HG02840 (cell line): ENCODE measurements at regions not wholly inside any gene's neighbourhood (a gene's known extent, or its start where the extent isn't known, plus 50 kb on each side); places are given as distances from the start of the nearest gene placed in this dataset.

Experiments
- ATAC-seq: cut with Tn5 transposase; IDR thresholded peaks from one replicate; pipeline ENCODE4 v1.9.1; 2021; ENCODE audit warnings: mild to moderate bottlenecking, moderate library complexity, moderate number of reproducible peaks; ENCODE audit not compliant: unreplicated experiment, low FRiP score

DNA sequence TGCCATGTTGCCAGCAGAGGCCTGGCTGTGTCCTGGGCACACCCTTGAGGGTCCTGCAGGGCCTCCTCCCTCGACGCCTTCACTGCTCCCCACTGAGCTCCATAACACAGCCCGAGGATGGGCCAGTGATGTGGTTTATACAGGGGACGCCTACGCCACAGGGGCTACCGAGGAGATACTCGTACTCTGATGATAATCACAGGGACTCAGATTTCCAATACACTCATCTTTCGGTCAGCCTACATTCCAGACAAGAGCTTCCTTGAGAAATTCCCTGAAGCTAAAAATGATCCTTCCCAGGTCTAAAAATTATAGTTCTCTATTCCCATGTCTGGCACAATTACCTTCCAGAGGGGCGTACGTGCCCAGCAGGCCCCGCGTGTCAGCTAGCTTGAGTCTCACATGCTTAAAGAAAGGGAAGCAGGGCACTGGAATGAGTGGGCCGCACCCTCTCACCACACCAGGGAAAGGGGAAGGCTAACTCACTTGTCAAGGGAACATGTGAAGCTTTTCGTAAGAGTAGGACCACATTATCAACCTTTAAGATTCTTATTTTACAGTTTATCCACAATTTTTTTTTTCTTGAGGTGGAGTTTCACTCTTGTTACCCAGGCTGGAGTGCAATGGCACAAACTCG is 159.5 kb upstream of the NDUFV2 start:
- ATAC-seq: no peak

DNA sequence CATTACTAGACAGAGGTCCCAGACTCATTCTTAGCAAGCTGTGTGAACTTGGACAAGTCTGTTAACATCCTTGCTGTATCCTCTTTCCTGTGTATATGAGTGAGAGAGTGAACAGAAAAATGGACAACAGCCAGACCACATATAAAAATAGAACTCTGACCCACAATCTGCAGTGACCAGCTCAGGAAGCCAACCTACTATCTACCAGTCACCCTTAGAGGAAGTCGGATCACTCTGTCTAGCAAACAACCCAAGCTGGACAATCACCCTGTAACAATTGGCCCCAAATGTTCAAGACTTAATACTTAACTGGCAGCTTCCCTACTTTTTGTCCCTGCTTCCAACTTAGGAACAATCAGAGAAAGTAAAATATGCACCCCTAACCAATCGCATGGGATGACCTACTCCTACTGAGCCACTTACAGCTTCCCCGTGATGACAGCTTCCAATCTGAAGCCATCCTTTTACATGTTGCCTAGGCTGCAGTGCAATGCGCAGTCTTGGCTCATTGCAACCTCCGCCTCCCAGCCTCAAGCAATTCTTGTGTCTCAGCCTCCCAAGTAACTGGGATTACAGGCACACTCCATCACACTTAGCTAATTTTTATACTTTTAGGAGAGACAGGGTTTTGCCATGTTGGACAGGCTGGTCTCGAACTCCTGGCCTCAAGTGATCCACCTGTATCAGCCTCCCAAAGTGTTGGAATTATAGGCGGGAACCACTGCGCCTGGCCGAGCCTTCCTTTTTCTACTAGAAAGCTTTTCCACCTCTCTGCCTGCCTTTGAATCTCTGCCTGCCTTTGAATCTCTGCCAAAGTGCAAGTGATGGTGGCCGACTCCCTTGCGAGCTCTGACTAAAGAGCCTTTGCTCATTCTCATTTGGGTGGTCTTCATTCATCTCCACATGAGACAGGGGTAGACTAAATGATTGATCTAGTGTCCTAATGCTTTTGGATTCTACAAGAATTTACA is 158.3 kb upstream of the NDUFV2 start:
- no peak for ATAC-seq

DNA sequence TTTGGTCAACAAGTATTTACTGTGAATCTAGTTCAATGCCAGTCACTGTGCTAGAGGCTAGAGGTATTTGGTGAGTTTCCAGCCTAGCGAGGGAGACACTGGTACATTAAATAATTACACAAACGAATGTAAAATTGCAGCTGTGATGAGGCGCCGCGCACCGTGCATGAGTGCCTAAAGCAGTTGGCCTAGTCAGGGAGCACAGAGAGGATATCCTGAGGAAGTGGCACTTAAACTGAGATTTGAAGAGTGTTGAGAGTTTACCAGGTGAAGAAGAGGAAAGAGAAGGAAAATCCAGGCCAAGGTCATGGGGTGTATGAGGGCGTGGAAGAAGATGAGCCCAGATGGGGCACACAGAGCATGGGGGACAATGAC is 157.6 kb upstream of the NDUFV2 start:
- no peak for ATAC-seq

DNA sequence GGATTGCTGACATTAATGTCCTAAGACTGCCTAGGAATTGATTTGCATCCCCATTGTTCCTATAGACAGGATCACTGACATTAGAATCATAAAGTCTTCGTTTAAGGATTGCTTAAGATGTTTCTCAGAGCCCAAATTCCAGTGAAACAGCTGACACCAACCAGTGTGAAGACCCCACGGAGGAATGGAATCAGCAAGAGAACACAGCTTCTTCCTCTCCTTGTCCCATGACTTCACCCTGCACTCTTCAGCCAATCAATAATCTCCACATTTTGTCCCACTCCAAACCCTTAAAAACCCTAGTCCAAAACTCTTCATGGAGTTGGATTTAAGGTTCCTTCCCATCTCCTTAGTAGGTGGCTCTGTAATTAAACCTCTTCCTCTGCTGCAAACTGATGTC is 157.0 kb upstream of the NDUFV2 start:
- ATAC-seq: no peak

DNA sequence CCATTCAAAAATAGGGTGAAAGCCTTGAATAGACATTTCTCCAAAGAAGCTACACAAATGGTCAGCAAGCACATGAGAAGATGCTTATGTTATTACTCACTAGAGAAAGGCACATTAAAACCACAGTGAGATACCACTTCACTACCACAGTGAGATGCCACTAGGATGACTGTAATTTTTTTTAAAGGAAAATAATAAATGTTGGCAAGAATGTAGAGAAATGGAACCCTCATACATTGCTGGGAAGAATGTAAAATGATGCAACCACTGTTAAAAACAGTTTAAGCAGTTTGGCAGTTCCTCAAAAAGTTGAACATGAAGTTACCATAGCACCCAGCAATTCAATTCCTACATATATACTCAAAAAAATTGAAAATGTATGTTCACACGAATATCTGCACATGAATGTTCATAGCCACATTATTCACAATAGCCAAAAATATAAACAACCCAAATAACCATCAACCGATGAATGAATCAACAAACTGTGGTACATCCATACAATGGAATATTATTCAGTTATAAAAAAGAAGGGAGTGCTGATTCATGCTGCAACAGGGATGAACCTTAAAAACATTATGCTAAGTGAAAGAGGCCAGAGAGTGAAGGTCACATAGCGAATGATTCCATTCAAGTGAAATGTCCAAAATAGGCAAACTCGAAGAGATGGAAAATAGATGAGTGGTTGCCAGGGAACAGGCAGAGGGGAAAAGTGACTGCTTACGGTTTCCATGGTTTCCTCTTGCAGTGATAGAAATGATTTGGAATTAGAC is 156.2 kb upstream of the NDUFV2 start:
- no peak for ATAC-seq

DNA sequence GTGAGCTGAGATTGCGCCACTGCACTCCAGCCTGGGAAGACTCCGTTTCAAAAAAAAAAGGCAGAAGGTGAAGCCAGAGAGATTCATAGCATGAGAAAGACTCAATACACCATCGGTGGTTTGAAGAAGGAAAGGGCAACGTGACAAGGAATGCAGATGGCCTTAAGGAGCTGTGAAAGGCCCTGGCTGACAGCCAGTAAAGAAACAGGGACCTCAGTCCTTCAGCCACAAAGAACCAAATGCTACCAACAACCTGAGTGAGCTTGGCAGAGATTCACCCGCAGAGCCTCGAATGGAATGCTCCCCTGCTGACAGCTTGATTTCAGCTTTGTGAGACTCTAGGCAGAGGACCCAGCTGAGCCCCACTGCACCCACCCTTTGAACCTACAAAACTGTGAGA is 154.9 kb upstream of the NDUFV2 start:
- ATAC-seq: no peak

DNA sequence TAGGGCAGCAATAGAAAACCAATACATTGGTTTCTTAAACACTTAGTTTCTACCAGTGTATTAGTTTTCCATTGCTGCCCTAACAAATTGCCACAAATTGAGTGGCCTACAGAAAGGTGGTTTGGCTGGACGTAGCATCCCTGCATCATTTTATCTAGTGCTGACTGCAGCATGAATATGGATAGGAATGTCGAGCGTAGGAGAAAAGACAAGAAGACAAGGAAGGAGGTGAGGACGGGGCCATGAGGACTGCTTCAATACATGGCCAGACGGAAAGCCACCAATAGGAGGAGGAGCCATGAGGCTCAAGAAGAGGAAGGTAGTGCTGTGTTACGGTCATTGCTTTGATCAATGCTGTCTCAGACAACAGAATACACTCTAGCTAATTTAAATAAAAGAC is 154.5 kb upstream of the NDUFV2 start:
- no peak for ATAC-seq

DNA sequence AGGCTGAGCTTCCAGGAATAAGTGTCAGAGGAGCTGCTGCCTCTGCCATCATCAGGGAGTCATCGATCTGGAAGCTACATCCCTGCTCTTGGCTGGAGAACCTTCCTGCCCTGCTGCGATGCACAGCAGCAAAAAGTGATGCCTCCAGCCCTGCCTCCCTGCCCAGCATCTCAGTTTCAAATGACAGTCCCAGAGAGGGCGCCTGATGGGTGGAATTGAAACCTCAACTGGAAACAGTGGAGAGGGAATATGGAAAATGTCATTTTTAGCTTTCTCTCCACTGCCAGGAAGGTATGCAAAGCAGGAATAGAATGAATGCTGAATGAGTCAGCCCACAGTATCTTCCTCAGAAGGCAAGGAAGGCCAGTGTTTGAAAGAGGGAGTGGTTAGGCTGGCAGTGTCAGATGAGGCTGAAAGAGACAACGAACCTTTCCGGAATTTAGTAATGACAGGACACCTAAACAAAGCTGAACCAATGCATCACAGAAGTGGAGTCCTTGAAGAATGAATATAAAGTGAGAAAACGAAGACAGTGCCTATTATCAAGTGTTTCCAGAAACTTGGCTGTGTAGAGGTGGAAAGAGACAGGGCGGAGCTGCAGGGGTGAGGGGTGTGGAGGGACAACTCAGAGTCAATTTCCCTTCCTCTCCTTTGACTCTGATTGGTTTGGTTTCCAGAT is 153.9 kb upstream of the NDUFV2 start:
- no peak for ATAC-seq

DNA sequence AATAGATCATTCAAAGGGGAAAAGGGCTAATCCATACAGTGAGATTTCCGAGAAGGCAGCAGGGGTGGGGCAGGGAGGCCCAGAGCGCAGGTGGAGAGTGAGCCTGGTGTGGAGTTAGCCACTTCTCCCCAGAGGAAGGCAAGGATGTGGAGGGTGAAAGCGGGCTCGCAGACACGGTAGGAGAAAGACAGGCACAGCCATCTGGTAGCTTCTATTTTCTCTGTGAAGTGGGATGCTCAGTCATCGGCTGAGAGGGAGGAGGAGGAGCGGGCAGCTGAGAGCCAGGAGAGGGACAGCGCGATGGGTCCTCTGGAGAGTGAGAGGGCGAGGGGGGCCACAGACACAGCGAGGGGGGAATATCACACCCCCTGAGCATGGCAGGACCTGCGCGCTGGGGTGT is 153.3 kb upstream of the NDUFV2 start:
- no peak for ATAC-seq

DNA sequence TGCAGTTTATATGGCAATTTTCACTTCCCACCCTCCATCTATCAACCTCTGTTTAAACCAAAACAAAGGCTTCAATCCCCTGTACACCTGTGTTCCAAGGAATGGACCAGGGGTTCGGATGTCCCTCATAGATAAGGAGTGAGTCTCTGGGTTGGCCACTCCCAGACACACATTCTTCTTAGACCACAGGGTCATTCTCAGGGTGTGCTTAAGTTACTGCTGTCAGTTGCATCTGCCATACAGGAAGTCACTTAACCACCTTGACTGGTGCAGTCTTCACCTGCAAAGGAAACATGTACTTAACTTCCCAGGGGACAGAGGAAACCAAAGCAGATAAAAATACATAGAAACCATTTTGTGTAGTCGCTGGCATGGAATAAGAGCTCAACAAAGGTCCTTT is 151.0 kb upstream of the NDUFV2 start:
- no peak for ATAC-seq

DNA sequence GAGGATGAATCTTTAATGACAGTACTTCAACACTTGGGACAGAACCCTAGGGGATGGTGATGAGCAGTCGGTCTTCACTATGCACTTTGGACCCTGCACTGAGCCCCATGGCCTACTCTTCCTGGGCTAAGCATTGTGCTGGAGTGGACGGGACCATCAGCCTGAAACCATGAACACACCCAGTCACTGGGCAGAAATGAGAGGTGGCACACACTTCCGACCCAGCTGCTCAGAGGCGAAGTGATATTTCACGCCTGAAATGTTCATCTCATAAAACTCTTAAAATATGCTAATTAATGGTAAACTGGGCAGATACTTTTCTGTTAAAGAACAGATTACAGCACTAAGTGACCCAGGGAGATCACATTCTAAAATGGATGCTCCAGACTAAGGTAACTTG is 150.3 kb upstream of the NDUFV2 start:
- no peak for ATAC-seq

DNA sequence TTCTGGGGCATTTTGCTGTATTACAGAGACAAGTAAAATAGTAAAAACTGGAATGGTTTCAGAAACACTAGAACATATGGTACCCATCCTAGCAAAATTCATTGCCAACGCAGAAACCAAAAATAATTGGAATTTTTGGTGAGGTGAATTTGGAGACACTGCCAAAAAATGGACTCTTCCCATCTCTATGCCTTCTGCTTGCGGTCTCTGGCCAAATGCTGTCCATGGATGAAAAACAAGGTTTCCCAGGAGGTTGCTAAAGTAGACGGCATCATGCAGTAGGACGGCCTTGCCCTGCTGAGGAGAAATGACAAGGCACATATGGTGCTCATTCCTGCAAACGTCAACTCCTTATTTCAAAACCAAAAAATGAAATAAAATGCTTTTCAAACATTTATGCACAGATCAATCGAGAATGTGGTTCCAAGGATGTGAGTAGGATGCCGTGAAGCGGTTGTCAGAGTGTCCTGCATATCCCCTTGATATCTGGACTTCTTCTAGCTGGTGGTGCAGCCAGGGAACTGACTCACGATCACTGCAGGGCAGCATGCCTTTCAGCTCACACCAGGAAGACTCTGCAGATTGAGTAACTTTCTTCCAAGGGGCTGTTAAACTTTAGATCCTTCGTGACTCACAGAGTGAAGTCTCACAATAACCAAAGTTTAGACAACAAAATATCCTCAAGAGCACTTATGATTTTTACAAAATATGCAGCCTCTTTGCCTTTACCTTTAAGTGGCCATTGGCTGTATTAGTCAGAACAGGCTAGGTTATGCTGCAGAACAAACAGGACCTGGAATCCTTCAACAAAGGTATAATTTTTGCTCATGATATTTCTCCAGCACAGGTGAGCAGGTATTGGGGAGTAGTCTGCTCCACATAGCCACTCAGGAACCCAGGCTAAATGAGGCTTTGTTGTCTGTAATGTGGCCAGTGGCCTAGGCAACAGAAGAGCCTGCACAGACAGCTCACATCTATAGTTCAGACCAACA is 149.4 kb upstream of the NDUFV2 start:
- no peak for ATAC-seq

DNA sequence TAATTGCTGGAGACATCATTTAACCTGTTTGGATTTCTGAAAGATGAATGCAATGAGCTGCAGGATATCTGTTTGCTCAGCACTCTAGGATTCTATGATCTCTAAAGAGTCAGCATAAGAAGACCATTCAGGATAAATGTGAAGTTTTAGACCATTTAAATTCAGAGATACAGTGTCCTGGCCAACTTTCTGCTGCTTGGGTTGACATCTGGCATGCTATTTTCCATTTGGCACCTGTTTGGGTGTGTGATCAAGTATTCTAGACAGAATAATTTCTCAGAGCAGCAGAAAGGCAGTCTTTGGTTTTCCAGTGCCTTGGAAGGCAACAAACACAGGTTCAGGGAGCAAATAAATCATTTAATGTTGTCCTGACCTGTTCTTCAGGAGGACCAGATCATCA is 144.8 kb upstream of the NDUFV2 start:
- no peak for ATAC-seq

DNA sequence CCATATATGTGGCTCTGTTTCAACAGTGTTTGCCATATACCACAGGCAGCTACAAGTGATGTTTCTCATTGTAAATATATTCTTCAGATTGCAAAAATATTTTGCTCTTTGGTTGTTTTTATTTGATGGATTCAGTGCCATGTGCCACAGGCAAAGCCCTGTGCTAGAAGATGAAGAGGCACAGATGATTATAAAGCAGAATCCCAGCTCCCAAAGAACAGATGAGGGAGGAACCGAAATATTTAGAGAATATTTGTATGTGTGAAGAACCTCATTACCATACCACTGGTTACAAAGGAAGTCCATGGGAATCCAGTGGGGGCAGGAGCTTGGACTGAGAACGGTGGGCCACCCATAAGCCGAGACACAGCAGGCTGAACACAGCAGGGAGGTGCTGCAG is 143.8 kb upstream of the NDUFV2 start:
- no peak for ATAC-seq

DNA sequence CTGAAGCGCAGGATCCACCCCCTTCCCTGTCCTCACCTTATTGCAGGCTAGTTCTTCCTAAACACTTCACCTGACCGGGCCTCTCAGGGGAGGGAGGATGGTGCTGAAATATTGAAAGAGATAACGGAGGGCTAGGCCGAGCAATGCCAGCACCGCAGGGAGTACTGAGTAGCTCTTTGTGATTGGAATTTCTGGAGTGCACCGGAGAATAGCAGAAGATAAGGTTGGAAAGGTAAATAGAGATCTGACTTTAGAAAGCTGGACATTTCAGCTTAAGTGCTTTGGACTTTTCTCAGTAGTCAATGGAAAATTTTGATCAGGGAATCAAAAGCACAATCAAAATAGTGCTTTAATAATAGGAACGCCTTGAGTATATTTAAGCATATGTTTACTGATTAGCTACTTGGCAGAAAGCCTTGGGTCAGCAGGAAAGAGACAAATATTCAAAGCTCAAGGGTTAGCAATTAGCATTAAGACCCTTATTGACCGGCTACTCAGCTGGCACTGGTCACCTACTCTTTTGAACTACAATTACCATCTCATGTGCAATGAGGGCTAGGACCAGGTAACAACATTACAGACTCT is 142.9 kb upstream of the NDUFV2 start:
- ATAC-seq: no peak

DNA sequence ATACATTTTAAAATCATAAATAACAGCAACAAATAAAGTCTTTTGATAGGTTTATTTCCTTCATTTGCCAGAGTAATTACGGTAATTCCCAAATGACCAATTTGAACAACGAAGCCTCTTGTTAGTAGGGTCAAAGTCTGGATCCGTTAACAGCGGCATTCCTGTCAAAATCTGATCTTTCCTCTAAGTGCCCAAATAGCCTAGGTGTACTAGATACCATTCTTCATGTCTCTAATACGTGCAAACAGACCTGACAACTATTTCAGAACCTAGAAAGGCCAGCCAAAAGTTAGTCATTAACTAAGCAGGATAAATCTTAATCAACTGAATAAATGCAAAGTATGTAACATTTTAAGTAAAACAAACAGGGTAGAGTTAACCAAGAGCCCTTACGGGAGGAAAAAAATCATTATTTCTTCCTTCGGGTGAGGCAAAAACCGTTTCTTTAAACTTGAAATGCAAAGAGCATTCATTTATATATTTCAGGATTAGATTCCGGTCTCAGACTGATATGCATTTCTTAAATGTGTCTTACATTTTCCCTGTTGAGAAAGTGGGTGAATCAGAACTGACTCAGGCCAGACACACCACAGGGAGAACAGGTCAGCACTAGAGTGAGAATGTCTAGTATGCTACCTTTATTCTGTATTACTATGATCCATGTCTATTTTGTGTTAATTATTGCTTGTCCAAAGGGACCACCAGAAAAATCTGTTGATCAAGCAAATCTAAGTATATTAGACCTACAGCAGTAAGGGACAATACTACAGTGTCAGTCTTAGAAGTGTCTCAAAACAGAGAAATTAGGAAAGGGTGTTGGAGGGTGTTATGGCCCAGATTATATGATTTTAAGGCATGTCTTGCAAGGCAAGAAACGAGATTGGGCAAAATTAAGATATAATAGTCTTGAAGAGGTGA is 141.5 kb upstream of the NDUFV2 start:
- no peak for ATAC-seq

DNA sequence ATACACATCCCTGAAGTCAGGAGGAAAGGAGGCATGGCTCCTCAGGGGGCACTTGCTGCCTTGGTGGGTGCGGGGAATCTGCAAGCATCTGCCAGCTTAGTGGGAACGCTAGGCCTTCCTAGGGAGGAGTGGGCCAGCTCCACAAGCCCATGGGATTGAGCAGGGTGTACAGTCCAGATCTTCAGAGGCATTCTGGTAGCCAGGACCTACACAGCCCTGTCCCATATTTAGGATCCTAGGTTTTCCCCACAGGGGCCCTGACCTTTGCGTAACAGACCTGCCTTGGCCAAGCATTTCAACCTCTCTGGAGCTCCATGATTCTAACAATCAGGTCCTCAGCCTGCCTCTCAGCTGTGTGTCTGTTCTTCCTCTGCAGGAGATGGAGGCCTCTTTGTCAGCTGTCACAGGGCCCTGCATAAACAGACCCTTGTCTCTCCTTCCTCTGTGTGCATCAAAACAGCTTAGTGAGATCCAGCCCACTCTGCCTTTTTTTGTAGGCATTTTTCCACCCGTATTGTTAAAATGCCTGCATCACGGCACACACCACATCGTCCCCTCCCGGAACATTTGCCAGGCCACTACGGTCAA is 140.2 kb upstream of the NDUFV2 start:
- ATAC-seq: no peak
